Stimulated activated CD4-positive, alpha-beta T cell treated with anti-CD3 and anti-CD28 coated beads, Interleukin-15, amount 100 ng/mL, for 1 hour (primary cell): ENCODE measurements at regions not wholly inside any gene's neighbourhood (a gene's known extent, or its start where the extent isn't known, plus 50 kb on each side); places are given as distances from the start of the nearest gene placed in this dataset.

Source experiments
- DNase-seq, 2 donors: peaks; one replicate each; pipeline ENCODE4 v3.0.0-alpha.2; 2020; ENCODE audit warnings: low read depth in 1 of 2, low spot score in 1 of 2

- no peak for DNase-seq
These were observed 79.0 kb upstream of the ZNF536 start for GRCh38 chr19:30293051-30293785.

GRCh38 chr19:30297969-30298368 lies 74.2 kb upstream of the ZNF536 start:
- no peak for DNase-seq

- no peak for DNase-seq
These were observed 69.0 kb upstream of the ZNF536 start for GRCh38 chr19:30303131-30303654.

GRCh38 chr19:30304540-30304939 lies 67.6 kb upstream of the ZNF536 start:
- DNase-seq: no peak

- DNase-seq: no peak
These were observed 66.7 kb upstream of the ZNF536 start for GRCh38 chr19:30305346-30306060.

GRCh38 chr19:30307191-30307974 lies 64.8 kb upstream of the ZNF536 start:
- no peak for DNase-seq

- DNase-seq: no peak
These were observed 63.0 kb upstream of the ZNF536 start for GRCh38 chr19:30309176-30309575.

GRCh38 chr19:30309905-30310601 lies 62.1 kb upstream of the ZNF536 start:
- DNase-seq: no peak

GRCh38 chr19:30310602-30311263 lies 61.5 kb upstream of the ZNF536 start:
- no peak for DNase-seq

- DNase-seq: no peak
These were observed 60.3 kb upstream of the ZNF536 start for GRCh38 chr19:30311911-30312310.

- DNase-seq: no peak
These were observed 59.4 kb upstream of the ZNF536 start for GRCh38 chr19:30312582-30313352.

GRCh38 chr19:30313353-30313750 lies 58.8 kb upstream of the ZNF536 start:
- DNase-seq: no peak

GRCh38 chr19:30314056-30314804 lies 58.0 kb upstream of the ZNF536 start:
- DNase-seq: no peak

- DNase-seq: no peak
These were observed 57.4 kb upstream of the ZNF536 start for GRCh38 chr19:30314805-30315155.

GRCh38 chr19:30315159-30315558 lies 57.0 kb upstream of the ZNF536 start:
- DNase-seq: no peak

GRCh38 chr19:30316000-30316491 lies 56.1 kb upstream of the ZNF536 start:
- DNase-seq: no peak

GRCh38 chr19:30316560-30317106 lies 55.6 kb upstream of the ZNF536 start:
- DNase-seq: no peak

- DNase-seq: no peak
These were observed 54.8 kb upstream of the ZNF536 start for GRCh38 chr19:30317403-30317802.

- no peak for DNase-seq
These were observed 53.9 kb upstream of the ZNF536 start for GRCh38 chr19:30318261-30318660.
